GM23338 (cell line): ENCODE measurements at regions not wholly inside any gene's neighbourhood (a gene's known extent, or its start where the extent isn't known, plus 50 kb on each side); places are given as distances from the start of the nearest gene placed in this dataset.

Experiments used
- ATAC-seq: fragments of 200-7000 bp; cut with Tn5 transposase; 3 replicates; pipeline ENCODE4 v1.9.1; 2020
- DNase-seq: peaks from one replicate; pipeline ENCODE4 v3.0.0-alpha.2; 2015; ENCODE audit warnings: low spot score
- H2AFZ ChIP-seq: fragments of 200-600 bp; sonication (generic); 2 replicates; pipeline ENCODE4 v1.8.0; 2016; ENCODE audit warnings: antibody characterized with exemption, mild to moderate bottlenecking, moderate library complexity
- H3F3A ChIP-seq: fragments of 200-600 bp; sonication (generic); replicated peaks from 2 replicates; pipeline ENCODE4 v1.8.0; 2017; ENCODE audit warnings: antibody characterized with exemption, mixed run types, low read depth
- H3K27ac ChIP-seq: fragments of 200-600 bp; sonication (generic); 2 replicates; pipeline ENCODE4 v1.6.1; 2016; ENCODE audit warnings: low read depth
- H3K27me3 ChIP-seq: fragments of 200-600 bp; sonication (generic); 2 replicates; pipeline ENCODE4 v1.8.0; 2016; ENCODE audit warnings: mild to moderate bottlenecking, mixed run types, moderate library complexity; ENCODE audit not compliant: insufficient read depth
- H3K36me3 ChIP-seq: fragments of 200-600 bp; sonication (generic); 2 replicates; pipeline ENCODE4 v1.8.0; 2016; ENCODE audit warnings: mild to moderate bottlenecking; ENCODE audit not compliant: insufficient read depth
- H3K4me1 ChIP-seq: fragments of 200-600 bp; sonication (generic); 2 replicates; pipeline ENCODE4 v1.8.0; 2016; ENCODE audit warnings: mild to moderate bottlenecking, moderate library complexity; ENCODE audit not compliant: insufficient read depth
- H3K4me2 ChIP-seq: fragments of 200-600 bp; sonication (generic); 2 replicates; pipeline ENCODE4 v1.7.1; 2017; ENCODE audit warnings: mixed run types
- H3K4me3 ChIP-seq: fragments of 200-600 bp; sonication (generic); 2 replicates; pipeline ENCODE4 v1.6.1; 2016; ENCODE audit warnings: mixed run types
- H3K79me2 ChIP-seq: fragments of 200-600 bp; sonication (generic); replicated peaks from 2 replicates; pipeline ENCODE4 v1.8.0; 2017; ENCODE audit warnings: mild to moderate bottlenecking; ENCODE audit not compliant: insufficient read depth
- H3K9me2 ChIP-seq: fragments of 200-600 bp; sonication (generic); 2 replicates; pipeline ENCODE4 v1.8.0; 2017; ENCODE audit not compliant: insufficient read depth
- H4K20me1 ChIP-seq: fragments of 200-600 bp; sonication (generic); replicated peaks from 2 replicates; pipeline ENCODE4 v1.8.0; 2017; ENCODE audit warnings: mild to moderate bottlenecking; ENCODE audit not compliant: insufficient read depth
- H3K27ac Mint-ChIP-seq: 2 replicates; pipeline ENCODE4 v1.8.0; 2020; ENCODE audit warnings: inconsistent platforms, mild to moderate bottlenecking, moderate library complexity, mixed read lengths
- H3K27me3 Mint-ChIP-seq: 3 replicates; pipeline ENCODE4 v1.8.0; 2022; ENCODE audit warnings: low read depth, mild to moderate bottlenecking, moderate library complexity, mixed read lengths, inconsistent platforms; ENCODE audit not compliant: insufficient read depth, poor library complexity
- H3K36me3 Mint-ChIP-seq: 3 replicates; pipeline ENCODE4 v1.8.0; 2021; ENCODE audit warnings: low read depth, mild to moderate bottlenecking, inconsistent platforms, moderate library complexity, mixed read lengths
- H3K4me1 Mint-ChIP-seq: 3 replicates; pipeline ENCODE4 v1.8.0; 2020; ENCODE audit warnings: mild to moderate bottlenecking, inconsistent platforms, mixed read lengths
- H3K4me3 Mint-ChIP-seq: 3 replicates; pipeline ENCODE4 v1.8.0; 2021; ENCODE audit warnings: moderate library complexity, mild to moderate bottlenecking, inconsistent platforms, mixed read lengths
- H3K9me3 Mint-ChIP-seq: 3 replicates; pipeline ENCODE4 v1.8.0; 2020; ENCODE audit warnings: moderate library complexity, mild to moderate bottlenecking, inconsistent platforms, mixed read lengths
- CREB1 ChIP-seq: fragments of 250-450 bp; sonication (Bioruptor Pico); IDR thresholded peaks from 2 replicates; pipeline ENCODE4 v1.5.0; 2020; ENCODE audit warnings: low read depth, mild to moderate bottlenecking, moderate library complexity
- EZH2phosphoT487 ChIP-seq: fragments of 200-600 bp; sonication (generic); IDR thresholded peaks from one replicate; pipeline ENCODE4 v1.8.1; 2018; ENCODE audit warnings: antibody characterized with exemption; ENCODE audit not compliant: unreplicated experiment
- NANOG ChIP-seq: IDR thresholded peaks from 2 replicates; pipeline ENCODE4 v1.6.1; 2016; ENCODE audit warnings: antibody characterized with exemption, borderline replicate concordance
- ZNF114 ChIP-seq: fragments of 250-450 bp; sonication (Bioruptor Pico); IDR thresholded peaks from 2 replicates; pipeline ENCODE4 v1.5.0; 2020; ENCODE audit warnings: mild to moderate bottlenecking, moderate library complexity
- ZNF331 ChIP-seq: fragments of 250-450 bp; sonication (Bioruptor Pico); IDR thresholded peaks from 2 replicates; pipeline ENCODE4 v1.5.0; 2020; ENCODE audit warnings: low read depth, mild to moderate bottlenecking, moderate library complexity
- TF ChIP-seq, protein P1 (sequence below): fragments of 250-450 bp; sonication (Bioruptor Pico); IDR thresholded peaks from 2 replicates; pipeline ENCODE4 v1.5.0; 2020; ENCODE audit warnings: mild to moderate bottlenecking, moderate library complexity
- TF ChIP-seq, protein P2 (sequence below), 2 experiments: fragments of 200-600 bp in 1 of 2; sonication (generic) in 1 of 2; conservative IDR thresholded peaks; 2 replicates each; pipeline versions ENCODE4 v1.5.1 to v1.6.1; 2016 to 2017; ENCODE audit warnings: antibody characterized with exemption in 2 of 2, low read depth in 2 of 2, mild to moderate bottlenecking in 2 of 2, moderate library complexity in 1 of 2
- TF ChIP-seq, protein P3 (sequence below): IDR thresholded peaks from one replicate; pipeline ENCODE4 v1.6.1; 2018; ENCODE audit warnings: antibody characterized with exemption; ENCODE audit not compliant: unreplicated experiment

DNA sequence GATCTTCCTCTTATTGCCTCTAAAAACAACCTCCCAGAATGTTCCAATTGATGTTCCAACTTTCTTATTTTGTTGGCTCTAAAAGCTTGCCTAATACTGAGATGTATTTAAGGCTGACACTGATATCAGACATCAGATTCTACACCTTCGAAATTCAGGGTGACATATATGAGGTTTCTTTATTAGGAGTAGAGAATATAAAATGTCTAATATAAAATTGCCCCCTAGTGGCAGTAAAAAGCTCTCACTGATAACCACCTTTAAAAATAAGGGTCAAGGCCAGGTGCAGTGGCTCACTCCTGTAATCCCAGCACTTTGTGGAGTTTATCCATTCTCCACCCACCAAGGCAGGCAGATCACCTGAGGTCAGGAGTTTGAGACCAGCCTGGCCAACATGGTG, 789.7 kb upstream of the SLC39A10 start:
- Mint-ChIP-seq H3K27me3 (no peaks in the 10 kb centered on the region), H3K27ac (no peak overlapping the region), H3K4me3 (no peak overlapping the region), H3K36me3 (no peaks in the 10 kb centered on the region), H3K4me1 (peaks cover 3% of the 10 kb centered on the region; the same call in 2 of the 3 replicates), H3K9me3 (no peaks in the 10 kb centered on the region)
- Histone ChIP-seq H3K4me2 (no peak overlapping the region), H3F3A (no peaks in the 10 kb centered on the region), H4K20me1 (no peaks in the 10 kb centered on the region), H3K36me3 (no peaks in the 10 kb centered on the region), H3K27me3 (no peaks in the 10 kb centered on the region), H3K27ac (no peak overlapping the region), H3K9me2 (no peaks in the 10 kb centered on the region), H3K79me2 (no peaks in the 10 kb centered on the region), H2AFZ (no peak overlapping the region), H3K4me1 (no peaks in the 10 kb centered on the region), H3K4me3 (no peak overlapping the region)
- DNase-seq = peak; percentile 47
- no peak for TF ChIP-seq CREB1 (CRISPR knock-in tag)
- TF ChIP-seq, protein P1, sequence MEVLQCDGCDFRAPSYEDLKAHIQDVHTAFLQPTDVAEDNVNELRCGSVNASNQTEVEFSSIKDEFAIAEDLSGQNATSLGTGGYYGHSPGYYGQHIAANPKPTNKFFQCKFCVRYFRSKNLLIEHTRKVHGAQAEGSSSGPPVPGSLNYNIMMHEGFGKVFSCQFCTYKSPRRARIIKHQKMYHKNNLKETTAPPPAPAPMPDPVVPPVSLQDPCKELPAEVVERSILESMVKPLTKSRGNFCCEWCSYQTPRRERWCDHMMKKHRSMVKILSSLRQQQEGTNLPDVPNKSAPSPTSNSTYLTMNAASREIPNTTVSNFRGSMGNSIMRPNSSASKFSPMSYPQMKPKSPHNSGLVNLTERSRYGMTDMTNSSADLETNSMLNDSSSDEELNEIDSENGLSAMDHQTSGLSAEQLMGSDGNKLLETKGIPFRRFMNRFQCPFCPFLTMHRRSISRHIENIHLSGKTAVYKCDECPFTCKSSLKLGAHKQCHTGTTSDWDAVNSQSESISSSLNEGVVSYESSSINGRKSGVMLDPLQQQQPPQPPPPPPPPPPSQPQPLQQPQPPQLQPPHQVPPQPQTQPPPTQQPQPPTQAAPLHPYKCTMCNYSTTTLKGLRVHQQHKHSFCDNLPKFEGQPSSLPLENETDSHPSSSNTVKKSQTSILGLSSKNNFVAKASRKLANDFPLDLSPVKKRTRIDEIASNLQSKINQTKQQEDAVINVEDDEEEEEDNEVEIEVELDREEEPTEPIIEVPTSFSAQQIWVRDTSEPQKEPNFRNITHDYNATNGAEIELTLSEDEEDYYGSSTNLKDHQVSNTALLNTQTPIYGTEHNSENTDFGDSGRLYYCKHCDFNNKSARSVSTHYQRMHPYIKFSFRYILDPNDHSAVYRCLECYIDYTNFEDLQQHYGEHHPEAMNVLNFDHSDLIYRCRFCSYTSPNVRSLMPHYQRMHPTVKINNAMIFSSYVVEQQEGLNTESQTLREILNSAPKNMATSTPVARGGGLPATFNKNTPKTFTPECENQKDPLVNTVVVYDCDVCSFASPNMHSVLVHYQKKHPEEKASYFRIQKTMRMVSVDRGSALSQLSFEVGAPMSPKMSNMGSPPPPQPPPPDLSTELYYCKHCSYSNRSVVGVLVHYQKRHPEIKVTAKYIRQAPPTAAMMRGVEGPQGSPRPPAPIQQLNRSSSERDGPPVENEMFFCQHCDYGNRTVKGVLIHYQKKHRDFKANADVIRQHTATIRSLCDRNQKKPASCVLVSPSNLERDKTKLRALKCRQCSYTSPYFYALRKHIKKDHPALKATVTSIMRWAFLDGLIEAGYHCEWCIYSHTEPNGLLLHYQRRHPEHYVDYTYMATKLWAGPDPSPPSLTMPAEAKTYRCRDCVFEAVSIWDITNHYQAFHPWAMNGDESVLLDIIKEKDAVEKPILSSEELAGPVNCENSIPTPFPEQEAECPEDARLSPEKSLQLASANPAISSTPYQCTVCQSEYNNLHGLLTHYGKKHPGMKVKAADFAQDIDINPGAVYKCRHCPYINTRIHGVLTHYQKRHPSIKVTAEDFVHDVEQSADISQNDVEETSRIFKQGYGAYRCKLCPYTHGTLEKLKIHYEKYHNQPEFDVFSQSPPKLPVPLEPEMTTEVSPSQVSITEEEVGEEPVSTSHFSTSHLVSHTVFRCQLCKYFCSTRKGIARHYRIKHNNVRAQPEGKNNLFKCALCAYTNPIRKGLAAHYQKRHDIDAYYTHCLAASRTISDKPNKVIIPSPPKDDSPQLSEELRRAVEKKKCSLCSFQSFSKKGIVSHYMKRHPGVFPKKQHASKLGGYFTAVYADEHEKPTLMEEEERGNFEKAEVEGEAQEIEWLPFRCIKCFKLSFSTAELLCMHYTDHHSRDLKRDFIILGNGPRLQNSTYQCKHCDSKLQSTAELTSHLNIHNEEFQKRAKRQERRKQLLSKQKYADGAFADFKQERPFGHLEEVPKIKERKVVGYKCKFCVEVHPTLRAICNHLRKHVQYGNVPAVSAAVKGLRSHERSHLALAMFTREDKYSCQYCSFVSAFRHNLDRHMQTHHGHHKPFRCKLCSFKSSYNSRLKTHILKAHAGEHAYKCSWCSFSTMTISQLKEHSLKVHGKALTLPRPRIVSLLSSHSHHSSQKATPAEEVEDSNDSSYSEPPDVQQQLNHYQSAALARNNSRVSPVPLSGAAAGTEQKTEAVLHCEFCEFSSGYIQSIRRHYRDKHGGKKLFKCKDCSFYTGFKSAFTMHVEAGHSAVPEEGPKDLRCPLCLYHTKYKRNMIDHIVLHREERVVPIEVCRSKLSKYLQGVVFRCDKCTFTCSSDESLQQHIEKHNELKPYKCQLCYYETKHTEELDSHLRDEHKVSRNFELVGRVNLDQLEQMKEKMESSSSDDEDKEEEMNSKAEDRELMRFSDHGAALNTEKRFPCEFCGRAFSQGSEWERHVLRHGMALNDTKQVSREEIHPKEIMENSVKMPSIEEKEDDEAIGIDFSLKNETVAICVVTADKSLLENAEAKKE (CRISPR knock-in tag) = no peak
- TF ChIP-seq, protein P2, sequence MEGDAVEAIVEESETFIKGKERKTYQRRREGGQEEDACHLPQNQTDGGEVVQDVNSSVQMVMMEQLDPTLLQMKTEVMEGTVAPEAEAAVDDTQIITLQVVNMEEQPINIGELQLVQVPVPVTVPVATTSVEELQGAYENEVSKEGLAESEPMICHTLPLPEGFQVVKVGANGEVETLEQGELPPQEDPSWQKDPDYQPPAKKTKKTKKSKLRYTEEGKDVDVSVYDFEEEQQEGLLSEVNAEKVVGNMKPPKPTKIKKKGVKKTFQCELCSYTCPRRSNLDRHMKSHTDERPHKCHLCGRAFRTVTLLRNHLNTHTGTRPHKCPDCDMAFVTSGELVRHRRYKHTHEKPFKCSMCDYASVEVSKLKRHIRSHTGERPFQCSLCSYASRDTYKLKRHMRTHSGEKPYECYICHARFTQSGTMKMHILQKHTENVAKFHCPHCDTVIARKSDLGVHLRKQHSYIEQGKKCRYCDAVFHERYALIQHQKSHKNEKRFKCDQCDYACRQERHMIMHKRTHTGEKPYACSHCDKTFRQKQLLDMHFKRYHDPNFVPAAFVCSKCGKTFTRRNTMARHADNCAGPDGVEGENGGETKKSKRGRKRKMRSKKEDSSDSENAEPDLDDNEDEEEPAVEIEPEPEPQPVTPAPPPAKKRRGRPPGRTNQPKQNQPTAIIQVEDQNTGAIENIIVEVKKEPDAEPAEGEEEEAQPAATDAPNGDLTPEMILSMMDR (conservative IDR thresholded peaks at IDR 0.05; ENCODE audit: low read depth in 2 of 2) = peak; percentile 44 to 75
- ATAC-seq = peak; percentile 66

DNA sequence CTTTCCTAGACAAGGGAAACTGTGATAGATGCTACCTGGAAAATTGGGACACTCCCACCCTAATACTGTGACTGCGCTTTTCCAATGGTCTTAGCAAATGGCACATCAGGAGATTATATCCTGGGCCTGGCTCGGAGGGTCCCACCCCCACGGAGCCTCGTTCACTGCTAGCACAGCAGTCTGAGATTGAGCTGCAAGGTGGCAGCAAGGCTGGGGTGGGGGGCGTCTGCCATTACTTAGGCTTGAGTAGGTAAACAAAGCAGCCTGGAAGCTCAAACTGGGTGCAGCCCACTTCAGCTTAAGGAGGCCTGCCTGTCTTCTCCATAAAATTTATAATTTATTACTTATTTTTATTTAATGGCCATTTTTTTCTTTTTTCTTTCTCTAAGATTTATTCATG, 802.1 kb upstream of the SLC39A10 start:
- H3K4me1 ChIP-seq = no peaks in the 10 kb centered on the region
- no peak for ATAC-seq
- H2AFZ ChIP-seq = no peak overlapping the region
- no peak overlapping the region for H3K27ac Mint-ChIP-seq
- H3K4me3 ChIP-seq = no peak overlapping the region
- no peaks in the 10 kb centered on the region for H3K4me1 Mint-ChIP-seq
- no peak for DNase-seq
- H3K9me2 ChIP-seq = 0 out of 2 replicates have a peak, but pooled peaks cover 3% of the 10 kb centered on the region
- no peak overlapping the region for H3K4me2 ChIP-seq
- H3K27me3 ChIP-seq = no peaks in the 10 kb centered on the region
- H3K36me3 Mint-ChIP-seq = peaks cover 4% of the 10 kb centered on the region; the same call in 1 of the 3 replicates
- H3K9me3 Mint-ChIP-seq = peaks cover 5% of the 10 kb centered on the region; the same call in 2 of the 3 replicates
- H3K27ac ChIP-seq = no peak overlapping the region
- no peaks in the 10 kb centered on the region for H3K27me3 Mint-ChIP-seq
- H3K79me2 ChIP-seq = no peaks in the 10 kb centered on the region
- H3K4me3 Mint-ChIP-seq = no peak overlapping the region
- no peaks in the 10 kb centered on the region for H4K20me1 ChIP-seq
- H3F3A ChIP-seq = no peaks in the 10 kb centered on the region
- H3K36me3 ChIP-seq = no peaks in the 10 kb centered on the region
- TF ChIP-seq EZH2phosphoT487 = no peak
- no peak for TF ChIP-seq ZNF331 (CRISPR knock-in tag)
- no peak for TF ChIP-seq ZNF114 (CRISPR knock-in tag)
- TF ChIP-seq, protein P2 (conservative IDR thresholded peaks at IDR 0.05; ENCODE audit: low read depth in 2 of 2) = no peak
- TF ChIP-seq, protein P3, sequence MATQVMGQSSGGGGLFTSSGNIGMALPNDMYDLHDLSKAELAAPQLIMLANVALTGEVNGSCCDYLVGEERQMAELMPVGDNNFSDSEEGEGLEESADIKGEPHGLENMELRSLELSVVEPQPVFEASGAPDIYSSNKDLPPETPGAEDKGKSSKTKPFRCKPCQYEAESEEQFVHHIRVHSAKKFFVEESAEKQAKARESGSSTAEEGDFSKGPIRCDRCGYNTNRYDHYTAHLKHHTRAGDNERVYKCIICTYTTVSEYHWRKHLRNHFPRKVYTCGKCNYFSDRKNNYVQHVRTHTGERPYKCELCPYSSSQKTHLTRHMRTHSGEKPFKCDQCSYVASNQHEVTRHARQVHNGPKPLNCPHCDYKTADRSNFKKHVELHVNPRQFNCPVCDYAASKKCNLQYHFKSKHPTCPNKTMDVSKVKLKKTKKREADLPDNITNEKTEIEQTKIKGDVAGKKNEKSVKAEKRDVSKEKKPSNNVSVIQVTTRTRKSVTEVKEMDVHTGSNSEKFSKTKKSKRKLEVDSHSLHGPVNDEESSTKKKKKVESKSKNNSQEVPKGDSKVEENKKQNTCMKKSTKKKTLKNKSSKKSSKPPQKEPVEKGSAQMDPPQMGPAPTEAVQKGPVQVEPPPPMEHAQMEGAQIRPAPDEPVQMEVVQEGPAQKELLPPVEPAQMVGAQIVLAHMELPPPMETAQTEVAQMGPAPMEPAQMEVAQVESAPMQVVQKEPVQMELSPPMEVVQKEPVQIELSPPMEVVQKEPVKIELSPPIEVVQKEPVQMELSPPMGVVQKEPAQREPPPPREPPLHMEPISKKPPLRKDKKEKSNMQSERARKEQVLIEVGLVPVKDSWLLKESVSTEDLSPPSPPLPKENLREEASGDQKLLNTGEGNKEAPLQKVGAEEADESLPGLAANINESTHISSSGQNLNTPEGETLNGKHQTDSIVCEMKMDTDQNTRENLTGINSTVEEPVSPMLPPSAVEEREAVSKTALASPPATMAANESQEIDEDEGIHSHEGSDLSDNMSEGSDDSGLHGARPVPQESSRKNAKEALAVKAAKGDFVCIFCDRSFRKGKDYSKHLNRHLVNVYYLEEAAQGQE = no peak
- TF ChIP-seq NANOG = no peak
